D341Med (cell line): ENCODE measurements at regions not wholly inside any gene's neighbourhood (a gene's known extent, or its start where the extent isn't known, plus 50 kb on each side); places are given as distances from the start of the nearest gene placed in this dataset.
"Not testable (repeated sequence)": the region's sequence is repeated elsewhere in the genome, so short reads cannot be mapped to it uniquely, and the experiment has no call there.

Source experiments
- DNase-seq: peaks from one replicate; pipeline ENCODE4 v3.0.0; 2012; ENCODE audit warnings: low spot score

- DNase-seq, result no peak
Measured at GRCh38 chr4:72677886-72678285, 108.9 kb upstream of the ADAMTS3 start.

- no peak for DNase-seq
Measured at GRCh38 chr4:72677265-72677664, 108.2 kb upstream of the ADAMTS3 start.

- DNase-seq, result no peak
Measured at GRCh38 chr4:72671980-72672379, 103.0 kb upstream of the ADAMTS3 start.

- no peak for DNase-seq
Measured at GRCh38 chr4:72670521-72670920, 101.5 kb upstream of the ADAMTS3 start.

DNA sequence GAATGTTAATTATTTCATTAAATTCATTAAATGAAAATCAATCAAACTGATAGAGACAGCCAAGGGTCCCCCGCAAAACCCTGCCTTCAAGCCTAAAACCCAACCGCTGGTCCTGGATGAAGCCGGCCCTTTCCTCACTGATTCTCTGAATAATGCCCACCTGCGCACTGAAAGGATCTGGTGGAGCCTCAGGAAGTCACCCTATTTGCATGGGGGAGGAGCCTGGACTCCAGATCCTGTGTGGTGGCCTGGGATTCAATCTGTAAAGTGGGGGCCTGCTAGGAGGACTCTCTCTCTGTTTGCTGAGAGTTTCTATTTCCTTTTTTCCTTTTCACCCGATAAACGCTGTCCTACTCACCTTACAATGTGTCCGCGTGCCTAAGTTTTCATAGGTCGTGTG is 97.9 kb upstream of the ADAMTS3 start:
- no peak for DNase-seq

- DNase-seq, result no peak
Measured at GRCh38 chr4:72665171-72665968, 96.3 kb upstream of the ADAMTS3 start.

- DNase-seq, result no peak
Measured at GRCh38 chr4:72663828-72664227, 94.8 kb upstream of the ADAMTS3 start.

DNA sequence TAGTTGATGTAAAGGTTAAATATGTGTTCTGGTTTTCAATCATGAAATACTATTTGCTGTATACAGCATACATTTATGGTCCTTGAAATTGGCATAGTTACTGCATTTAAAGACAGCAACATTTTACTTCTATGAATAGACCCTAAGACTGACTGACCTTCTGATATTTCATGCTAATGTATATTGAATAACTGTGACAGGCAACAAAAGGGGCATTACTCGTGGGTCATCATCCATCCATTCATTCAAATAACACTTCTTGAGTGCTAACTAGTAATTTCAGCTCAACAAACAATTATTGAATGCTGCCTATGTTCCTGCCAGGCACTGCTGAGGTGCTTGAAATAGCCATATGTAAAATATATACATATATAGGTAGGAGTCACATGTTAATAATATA is 92.8 kb upstream of the ADAMTS3 start:
- DNase-seq, result no peak

DNA sequence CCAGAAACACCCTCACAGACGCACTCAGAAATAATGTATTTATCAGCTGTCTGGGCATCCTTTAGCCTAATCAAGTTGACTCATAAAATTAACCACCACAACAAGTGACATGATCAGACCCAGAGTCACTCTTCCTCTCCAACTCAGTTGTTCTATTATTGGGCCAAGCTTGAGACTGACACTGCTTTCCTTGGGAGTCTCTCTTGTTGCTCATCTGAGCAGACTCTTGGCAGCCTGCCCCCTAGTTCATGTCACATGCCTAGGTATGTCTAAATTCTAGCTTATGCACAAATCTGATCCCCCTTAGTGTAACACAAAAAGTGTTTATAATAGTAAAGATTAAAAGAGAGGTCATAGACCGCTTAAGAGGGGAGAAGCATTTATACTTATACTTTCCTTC is 72.6 kb upstream of the ADAMTS3 start:
- DNase-seq, result no peak

DNA sequence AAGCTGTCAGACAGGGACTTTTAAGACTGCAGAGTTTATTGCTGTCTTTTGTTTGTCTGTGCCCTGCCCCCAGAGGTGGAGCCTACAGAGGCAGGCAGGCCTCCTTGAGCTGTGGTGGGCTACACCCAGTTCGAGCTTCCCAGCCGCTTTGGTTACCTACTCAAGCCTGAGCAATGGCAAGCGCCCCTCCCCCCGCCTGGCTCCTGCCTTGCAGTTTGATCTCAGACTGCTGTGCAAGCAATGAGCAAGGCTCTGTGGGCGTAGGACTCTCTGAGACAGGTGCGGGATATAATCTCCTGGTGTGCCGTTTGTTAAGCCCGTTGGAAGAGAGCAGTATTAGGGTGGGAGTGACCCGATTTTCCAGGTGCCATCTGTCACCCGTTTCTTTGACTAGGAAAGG is 67.8 kb upstream of the ADAMTS3 start:
- DNase-seq, result not testable (repeated sequence)

- DNase-seq, result not testable (repeated sequence)
Measured at GRCh38 chr4:72635931-72636330, 66.9 kb upstream of the ADAMTS3 start.

DNA sequence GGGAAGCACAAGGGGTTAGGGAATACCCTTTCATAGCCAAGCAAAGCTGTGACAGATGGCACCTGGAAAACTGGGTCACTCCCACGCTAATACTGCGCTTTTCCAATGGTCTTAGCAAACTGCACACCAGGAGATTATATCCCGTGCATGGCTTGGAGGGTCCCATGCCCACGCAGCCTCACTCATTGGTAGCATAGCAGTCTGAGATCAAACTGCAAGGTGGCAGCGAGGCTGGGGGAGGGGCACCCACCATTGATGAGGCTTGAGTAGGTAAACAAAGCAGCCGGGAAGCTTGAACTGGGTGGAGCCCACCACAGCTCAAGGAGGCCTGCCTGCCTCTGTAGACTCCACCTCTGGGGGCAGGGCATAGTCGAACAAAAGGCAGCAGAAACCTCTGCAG is 63.2 kb upstream of the ADAMTS3 start:
- DNase-seq, result not testable (repeated sequence)

DNA sequence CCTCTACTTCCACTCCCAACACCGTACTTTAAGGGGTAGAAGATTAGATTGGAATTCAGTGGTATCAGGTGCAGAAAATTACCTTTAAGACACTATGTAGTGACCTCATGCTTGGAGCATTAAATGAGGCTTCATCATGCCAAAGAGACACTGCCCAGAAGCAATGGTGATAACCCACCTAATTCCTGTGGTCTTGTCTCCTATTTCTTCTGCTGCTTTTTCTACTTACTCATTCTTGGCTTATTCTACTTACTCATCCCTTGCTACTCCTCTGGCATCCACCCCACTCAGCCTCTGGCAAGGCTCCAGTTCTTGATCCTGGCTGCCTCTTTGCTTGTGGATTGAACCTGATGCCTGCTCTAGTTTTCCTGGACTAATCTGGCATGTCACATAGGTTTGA is 62.3 kb upstream of the ADAMTS3 start:
- no peak for DNase-seq

GRCh38 chr4:72629540-72629939 is 60.5 kb upstream of the ADAMTS3 start:
- no peak for DNase-seq

DNA sequence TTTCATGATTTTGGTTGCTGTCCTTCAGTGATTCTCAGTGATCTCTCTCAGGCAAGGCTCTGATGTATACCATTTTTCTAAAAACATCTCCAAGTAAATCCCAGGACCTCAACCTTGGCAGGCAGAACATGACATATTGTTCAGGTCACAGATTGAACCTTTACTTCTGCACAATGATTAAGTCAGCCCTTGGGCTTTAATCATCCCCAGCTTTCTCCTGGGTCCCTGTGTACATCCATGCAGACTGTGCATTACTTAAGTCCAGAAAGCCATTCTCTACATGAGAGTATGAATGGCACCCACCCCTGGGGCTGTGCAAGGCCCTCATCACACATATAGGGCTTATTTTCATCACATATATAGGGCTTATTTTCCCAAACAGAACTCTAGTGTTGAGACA is 58.7 kb upstream of the ADAMTS3 start:
- no peak for DNase-seq
